H54 (cell line): ENCODE measurements at regions not wholly inside any gene's neighbourhood (a gene's known extent, or its start where the extent isn't known, plus 50 kb on each side); places are given as distances from the start of the nearest gene placed in this dataset.

Experiments used
- DNase-seq: peaks from one replicate; pipeline ENCODE4 v3.0.0; 2011; ENCODE audit warnings: low spot score, mixed read lengths; ENCODE audit not compliant: insufficient read length
- FAIRE-seq: peaks from 3 replicates; lab custom pipeline; 2011; peaks lifted over from hg19 to GRCh38; lab: Jason Lieb, UNC
- POLR2A ChIP-seq: IDR thresholded peaks from 2 replicates; pipeline ENCODE4 v1.6.1; 2011; ENCODE audit warnings: low read depth, mild to moderate bottlenecking, low read length

GRCh38 chr15:69955240-69955894 lies 142.3 kb downstream of the TLE3 start:
- FAIRE-seq: no peak
- TF ChIP-seq POLR2A: no peak

GRCh38 chr15:69956417-69956816 lies 141.3 kb downstream of the TLE3 start:
- no peak for TF ChIP-seq POLR2A
- DNase-seq: no peak
- FAIRE-seq: no peak

More at GRCh38 chr15:69955240-69955894, 142.3 kb downstream of the TLE3 start:
- DNase-seq: no peak

DNA sequence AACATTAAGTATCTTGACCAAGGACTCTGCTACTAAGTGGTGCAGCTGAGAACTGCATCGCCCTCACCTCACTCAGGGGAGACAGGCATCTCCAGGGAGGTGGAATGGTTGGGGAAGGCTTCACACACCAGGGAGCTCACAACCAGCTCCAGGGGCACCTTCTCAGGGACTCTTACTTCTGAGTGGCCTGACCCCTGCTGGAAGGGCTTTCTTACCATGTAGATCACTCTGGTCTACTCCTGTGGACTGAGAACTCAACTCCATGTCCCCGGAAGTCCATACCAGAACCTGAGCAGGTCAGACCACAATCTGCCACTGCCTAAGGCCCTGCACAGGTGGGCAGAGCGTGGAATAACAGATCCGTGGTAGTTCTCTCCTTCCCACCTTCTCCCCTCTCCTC lies 140.5 kb downstream of the TLE3 start:
- FAIRE-seq (no peak), DNase-seq (no peak)
- TF ChIP-seq POLR2A: no peak

GRCh38 chr15:69958496-69959084 lies 139.1 kb downstream of the TLE3 start:
- FAIRE-seq (no peak), DNase-seq (no peak)
- no peak for TF ChIP-seq POLR2A

DNA sequence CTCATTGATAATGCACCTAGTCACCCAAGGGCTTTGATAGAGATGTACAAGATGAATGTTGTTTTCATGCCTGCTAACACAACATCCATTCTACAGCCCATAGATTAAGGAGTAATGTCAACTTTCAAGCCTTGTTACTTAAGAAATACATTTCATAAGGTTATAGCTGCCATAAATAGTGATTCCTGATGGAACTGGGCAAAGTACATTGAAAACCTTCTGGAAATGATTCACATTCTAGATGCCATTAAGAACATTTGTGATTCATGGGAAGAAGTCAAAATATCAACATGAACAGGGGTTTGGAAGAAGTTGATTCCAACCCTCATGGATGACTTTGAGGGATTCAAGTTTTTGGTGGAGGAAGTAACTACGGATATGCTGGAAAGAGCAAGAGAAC lies 135.2 kb downstream of the TLE3 start:
- no peak for DNase-seq
- FAIRE-seq: no peak

DNA sequence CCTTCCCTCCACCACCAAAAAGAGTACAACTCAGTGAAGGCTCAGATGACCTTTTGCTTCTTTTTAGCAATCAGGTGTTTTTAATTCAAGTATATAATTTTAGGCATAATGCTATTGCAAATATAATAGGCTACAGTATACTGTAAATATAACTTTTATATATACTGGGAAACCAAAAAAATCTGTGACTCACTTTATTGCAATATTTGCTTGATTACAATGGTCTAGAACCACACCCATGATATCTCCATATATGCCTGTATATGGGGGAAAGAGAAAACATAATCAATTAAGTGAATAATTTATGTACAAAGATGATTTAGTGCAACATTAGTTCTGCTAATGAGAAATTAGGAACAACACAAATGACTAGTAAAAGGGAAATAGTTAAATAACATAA lies 134.3 kb downstream of the TLE3 start:
- DNase-seq: no peak
- TF ChIP-seq POLR2A: no peak
- FAIRE-seq: no peak

More for the DNA sequence above, 135.2 kb downstream of the TLE3 start:
- no peak for TF ChIP-seq POLR2A

GRCh38 chr15:69971771-69972170 lies 125.9 kb downstream of the TLE3 start:
- DNase-seq (no peak), FAIRE-seq (no peak)
- no peak for TF ChIP-seq POLR2A

DNA sequence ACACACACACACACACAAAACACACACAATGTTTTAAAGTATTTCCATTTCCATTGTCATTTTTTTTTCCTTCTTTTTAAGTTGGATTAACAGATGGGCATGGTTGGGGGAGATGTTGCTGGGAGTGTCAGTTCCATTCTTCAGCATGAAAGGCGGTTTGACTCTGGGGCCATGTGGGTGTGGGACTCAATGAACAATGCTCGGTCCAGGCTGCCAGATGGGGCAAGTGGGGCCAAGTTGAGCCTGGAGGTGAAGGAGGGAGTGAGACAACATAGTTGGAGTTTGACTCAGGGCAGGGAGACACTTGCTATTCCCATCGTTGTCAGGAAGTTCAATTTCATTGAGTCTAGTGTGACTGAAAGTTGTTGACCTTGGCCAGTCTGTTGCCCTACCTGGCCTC lies 125.3 kb downstream of the TLE3 start:
- FAIRE-seq (no peak), DNase-seq (no peak)
- TF ChIP-seq POLR2A: no peak

- FAIRE-seq (no peak), DNase-seq (no peak)
- TF ChIP-seq POLR2A: no peak
Measured at GRCh38 chr15:69973102-69973714, 124.5 kb downstream of the TLE3 start.

DNA sequence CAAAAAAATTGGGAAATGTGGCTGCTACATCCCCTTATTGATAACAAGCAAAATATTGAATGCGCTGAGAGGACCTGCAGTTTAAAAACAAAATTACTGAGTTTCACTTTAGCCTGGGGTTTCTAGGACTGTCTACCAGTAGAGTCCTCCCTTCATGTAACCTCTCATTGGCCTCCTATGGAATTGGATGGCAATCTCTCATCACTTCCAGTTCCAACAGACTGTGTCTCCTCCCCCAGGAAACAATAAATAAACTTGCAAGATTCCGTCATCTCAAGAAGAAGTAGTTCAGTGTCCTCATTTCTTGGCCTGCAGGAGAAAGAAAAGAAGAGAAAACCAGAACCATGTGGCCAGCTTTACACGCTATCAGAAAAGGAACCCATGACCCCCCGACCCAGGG lies 123.8 kb downstream of the TLE3 start:
- DNase-seq: no peak
- no peak for TF ChIP-seq POLR2A
- no peak for FAIRE-seq

- FAIRE-seq (no peak), DNase-seq (no peak)
- TF ChIP-seq POLR2A: no peak
Measured at GRCh38 chr15:69974321-69974720, 123.4 kb downstream of the TLE3 start.

DNA sequence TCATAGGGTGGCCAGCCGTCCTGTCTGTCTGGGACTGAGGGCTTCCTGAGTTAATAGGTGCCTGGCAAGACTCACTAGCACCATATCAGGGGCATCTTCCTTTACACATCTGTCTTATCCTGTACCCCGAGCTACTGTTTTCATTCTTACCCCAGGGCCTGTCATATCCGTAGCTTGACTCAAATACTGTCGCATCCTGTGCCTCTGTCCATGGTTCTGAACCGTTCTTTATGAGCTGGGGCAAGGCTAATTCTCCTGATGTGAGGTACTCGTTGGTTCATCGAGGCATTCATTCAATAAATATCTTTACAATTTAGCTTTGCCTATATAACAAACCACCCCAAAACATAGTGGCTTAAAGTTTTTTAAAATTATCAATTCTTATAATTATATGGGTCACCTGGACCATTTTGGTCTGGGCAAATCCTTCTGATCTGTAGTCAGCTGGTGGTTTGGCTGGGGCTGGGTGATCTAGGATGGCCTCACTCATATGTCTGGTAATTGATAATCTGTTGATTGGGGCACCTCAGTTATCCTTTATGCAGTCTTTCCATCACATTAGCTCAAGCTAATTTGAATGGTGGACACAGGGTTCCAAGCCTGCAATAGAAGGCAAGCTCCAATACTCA lies 121.2 kb downstream of the TLE3 start:
- no peak for FAIRE-seq
- no peak for DNase-seq
- TF ChIP-seq POLR2A: no peak

DNA sequence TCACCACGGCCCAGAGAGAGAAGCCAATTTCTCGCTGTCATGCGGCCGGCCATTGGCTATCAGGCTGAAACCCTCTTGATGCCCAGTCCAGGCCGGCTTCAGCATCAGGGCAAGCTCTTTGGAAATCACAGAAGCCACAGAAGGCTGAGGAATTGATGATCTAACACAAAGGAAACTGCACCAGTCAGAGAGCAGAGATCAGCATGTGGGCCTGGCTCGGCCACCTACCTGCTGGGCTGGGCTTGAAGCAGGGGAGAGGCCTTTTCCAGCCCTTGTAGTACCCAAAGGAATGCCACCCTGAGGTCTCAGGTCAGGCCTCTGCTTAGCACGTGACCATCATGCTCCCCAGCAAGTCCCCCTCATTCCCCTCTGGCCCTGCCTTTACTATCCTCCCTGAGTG lies 119.1 kb downstream of the TLE3 start:
- FAIRE-seq: no peak
- no peak for TF ChIP-seq POLR2A

DNA sequence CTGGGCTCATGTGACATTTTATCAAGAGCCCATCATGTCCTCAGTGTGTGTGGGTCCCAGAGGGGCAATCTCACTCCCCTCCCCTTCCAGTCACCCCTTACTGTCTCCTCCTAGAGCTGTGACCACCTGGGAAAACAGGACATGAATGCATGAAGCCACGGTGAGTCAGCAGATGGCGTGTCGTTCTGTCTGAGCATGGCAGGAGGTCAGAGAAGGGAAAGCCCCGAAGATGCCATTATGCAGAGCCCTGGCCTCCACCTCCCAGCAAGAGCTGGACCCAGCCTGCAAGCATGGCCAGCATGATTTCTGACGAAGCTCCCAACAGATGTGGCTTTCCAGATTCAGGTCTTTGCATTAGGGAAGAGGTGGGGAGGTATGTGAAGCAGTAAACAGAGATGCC lies 118.5 kb downstream of the TLE3 start:
- FAIRE-seq (no peak), DNase-seq (no peak)
- no peak for TF ChIP-seq POLR2A

More for the DNA sequence above, 119.1 kb downstream of the TLE3 start:
- no peak for DNase-seq
